Transverse colon (tissue), 3 donors: ENCODE measurements at regions not wholly inside any gene's neighbourhood (a gene's known extent, or its start where the extent isn't known, plus 50 kb on each side); places are given as distances from the start of the nearest gene placed in this dataset.

Source experiments
- EP300 ChIP-seq: sonication (generic); formaldehyde crosslinking; IDR thresholded peaks from one replicate; pipeline ENCODE4 v1.6.1; 2017; ENCODE audit warnings: antibody characterized with exemption, low read depth
- POLR2A ChIP-seq: fragments of 450-650 bp; IDR thresholded peaks from one replicate; pipeline ENCODE4 v1.6.1; 2016; ENCODE audit warnings: antibody characterized with exemption, mild to moderate bottlenecking, moderate library complexity
- TF ChIP-seq, protein P1 (sequence below), 5 experiments: fragments of 200-600 bp in 3 of 5; fragments of 450-650 bp in 2 of 5; sonication (generic) in 3 of 5; IDR thresholded peaks; 1 replicate in 2 of 5; 2 replicates in 3 of 5; pipeline ENCODE4 v1.5.1; 2016 to 2017; ENCODE audit warnings: antibody characterized with exemption in 5 of 5, inconsistent platforms in 3 of 5, mild to moderate bottlenecking in 2 of 5, moderate library complexity in 1 of 5

DNA sequence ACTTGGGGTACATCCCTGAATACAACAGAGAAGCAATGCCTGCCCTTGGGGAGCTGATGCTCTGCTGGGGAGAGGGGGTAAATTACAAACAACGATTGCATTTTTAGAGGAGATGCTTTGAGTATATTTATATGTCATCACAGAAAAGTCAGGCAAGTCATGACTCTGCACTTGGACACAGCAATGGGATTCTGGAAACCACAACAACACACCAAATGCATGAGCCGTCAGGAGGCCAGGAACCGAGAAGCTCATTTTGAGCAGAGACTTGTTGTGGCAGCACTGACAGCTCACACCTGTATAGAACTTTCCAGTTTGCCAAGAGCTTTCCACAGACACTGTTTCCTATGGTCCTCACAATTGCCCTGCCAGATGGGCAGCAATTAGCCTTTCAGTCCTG lies 113.2 kb upstream of the RBPJ start:
- TF ChIP-seq EP300: no peak
- TF ChIP-seq, protein P1, sequence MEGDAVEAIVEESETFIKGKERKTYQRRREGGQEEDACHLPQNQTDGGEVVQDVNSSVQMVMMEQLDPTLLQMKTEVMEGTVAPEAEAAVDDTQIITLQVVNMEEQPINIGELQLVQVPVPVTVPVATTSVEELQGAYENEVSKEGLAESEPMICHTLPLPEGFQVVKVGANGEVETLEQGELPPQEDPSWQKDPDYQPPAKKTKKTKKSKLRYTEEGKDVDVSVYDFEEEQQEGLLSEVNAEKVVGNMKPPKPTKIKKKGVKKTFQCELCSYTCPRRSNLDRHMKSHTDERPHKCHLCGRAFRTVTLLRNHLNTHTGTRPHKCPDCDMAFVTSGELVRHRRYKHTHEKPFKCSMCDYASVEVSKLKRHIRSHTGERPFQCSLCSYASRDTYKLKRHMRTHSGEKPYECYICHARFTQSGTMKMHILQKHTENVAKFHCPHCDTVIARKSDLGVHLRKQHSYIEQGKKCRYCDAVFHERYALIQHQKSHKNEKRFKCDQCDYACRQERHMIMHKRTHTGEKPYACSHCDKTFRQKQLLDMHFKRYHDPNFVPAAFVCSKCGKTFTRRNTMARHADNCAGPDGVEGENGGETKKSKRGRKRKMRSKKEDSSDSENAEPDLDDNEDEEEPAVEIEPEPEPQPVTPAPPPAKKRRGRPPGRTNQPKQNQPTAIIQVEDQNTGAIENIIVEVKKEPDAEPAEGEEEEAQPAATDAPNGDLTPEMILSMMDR (IDR thresholded peaks at IDR 0.05): no peak
- TF ChIP-seq POLR2A: no peak
